ENCODE measurements at regions not wholly inside any gene's neighbourhood (a gene's known extent, or its start where the extent isn't known, plus 50 kb on each side); places are given as distances from the start of the nearest gene placed in this dataset.

- DNase-seq, result no peak
Observed at GRCh38 chr6:54574671-54575070, 266.4 kb downstream of the TINAG start.

GRCh38 chr6:54578261-54578660 lies 268.3 kb upstream of the FAM83B start:
- no peak for DNase-seq

GRCh38 chr6:54579011-54579410 lies 267.6 kb upstream of the FAM83B start:
- DNase-seq, result no peak

GRCh38 chr6:54586251-54586650 lies 260.3 kb upstream of the FAM83B start:
- DNase-seq, result no peak

- DNase-seq, result no peak
Observed at GRCh38 chr6:54587277-54587676, 259.3 kb upstream of the FAM83B start.

GRCh38 chr6:54588176-54588575 lies 258.4 kb upstream of the FAM83B start:
- DNase-seq, result no peak

- DNase-seq, result no peak
Observed at GRCh38 chr6:54595844-54596243, 250.7 kb upstream of the FAM83B start.

- no peak for DNase-seq
Observed at GRCh38 chr6:54598787-54599313, 247.7 kb upstream of the FAM83B start.

GRCh38 chr6:54601600-54602300 lies 244.8 kb upstream of the FAM83B start:
- DNase-seq, result no peak

GRCh38 chr6:54602591-54602990 lies 244.0 kb upstream of the FAM83B start:
- DNase-seq, result no peak

GRCh38 chr6:54609981-54610380 lies 236.6 kb upstream of the FAM83B start:
- DNase-seq, result no peak

GRCh38 chr6:54613596-54613995 lies 233.0 kb upstream of the FAM83B start:
- DNase-seq, result no peak

GRCh38 chr6:54614499-54615195 lies 231.9 kb upstream of the FAM83B start:
- no peak for DNase-seq

- no peak for DNase-seq
Observed at GRCh38 chr6:54617730-54618129, 228.8 kb upstream of the FAM83B start.

GRCh38 chr6:54618572-54618971 lies 228.0 kb upstream of the FAM83B start:
- DNase-seq, result no peak

- DNase-seq, result no peak
Observed at GRCh38 chr6:54619102-54619501, 227.5 kb upstream of the FAM83B start.

- DNase-seq, result no peak
Observed at GRCh38 chr6:54621285-54621684, 225.3 kb upstream of the FAM83B start.

GRCh38 chr6:54624216-54624615 lies 222.4 kb upstream of the FAM83B start:
- no peak for DNase-seq

- no peak for DNase-seq
Observed at GRCh38 chr6:54624779-54625178, 221.8 kb upstream of the FAM83B start.

GRCh38 chr6:54629131-54629530 lies 217.4 kb upstream of the FAM83B start:
- no peak for DNase-seq

- DNase-seq, result no peak
Observed at GRCh38 chr6:54632984-54633565, 213.5 kb upstream of the FAM83B start.

- DNase-seq, result no peak
Observed at GRCh38 chr6:54633601-54634000, 213.0 kb upstream of the FAM83B start.

- DNase-seq, result no peak
Observed at GRCh38 chr6:54640911-54641310, 205.7 kb upstream of the FAM83B start.

Measured in NCI-H1092 (cell line).